ENCODE measurements at regions not wholly inside any gene's neighbourhood (a gene's known extent, or its start where the extent isn't known, plus 50 kb on each side); places are given as distances from the start of the nearest gene placed in this dataset.
"Not testable (repeated sequence)": the region's sequence is repeated elsewhere in the genome, so short reads cannot be mapped to it uniquely, and the experiment has no call there.

GRCh38 chr6:104676679-104677078, 183.0 kb downstream of the HACE1 start:
- DNase-seq; in situ Hi-C loops (cut with HindIII; ENCODE audit: low pct_ligation_motif_present, low pct_unique_long_range_greater_than_20kb, low sequenced_read_pairs): not testable (repeated sequence)

GRCh38 chr6:104675161-104675560, 184.6 kb downstream of the HACE1 start:
- DNase-seq; in situ Hi-C loops (cut with HindIII; ENCODE audit: low pct_ligation_motif_present, low pct_unique_long_range_greater_than_20kb, low sequenced_read_pairs): not testable (repeated sequence)

- in situ Hi-C loops (cut with HindIII; ENCODE audit: low pct_ligation_motif_present, low pct_unique_long_range_greater_than_20kb, low sequenced_read_pairs); DNase-seq: not testable (repeated sequence)
Observed at GRCh38 chr6:104673078-104673477, 186.6 kb downstream of the HACE1 start.

- DNase-seq; in situ Hi-C loops (cut with HindIII; ENCODE audit: low pct_ligation_motif_present, low pct_unique_long_range_greater_than_20kb, low sequenced_read_pairs): not testable (repeated sequence)
Observed at GRCh38 chr6:104671591-104671891, 188.2 kb downstream of the HACE1 start.

GRCh38 chr6:104670834-104671590, 188.7 kb downstream of the HACE1 start:
- in situ Hi-C loops (cut with HindIII; ENCODE audit: low pct_ligation_motif_present, low pct_unique_long_range_greater_than_20kb, low sequenced_read_pairs); DNase-seq: not testable (repeated sequence)

- in situ Hi-C loops (cut with HindIII; ENCODE audit: low pct_ligation_motif_present, low pct_unique_long_range_greater_than_20kb, low sequenced_read_pairs), result no loop called here
- DNase-seq, result no peak
Observed at GRCh38 chr6:104669483-104669882, 190.2 kb downstream of the HACE1 start.

GRCh38 chr6:104656235-104656634, 203.5 kb downstream of the HACE1 start:
- in situ Hi-C loops (cut with HindIII; ENCODE audit: low pct_ligation_motif_present, low pct_unique_long_range_greater_than_20kb, low sequenced_read_pairs), result no loop called here

GRCh38 chr6:104653781-104654180, 205.9 kb downstream of the HACE1 start:
- DNase-seq, result no peak
- in situ Hi-C loops (cut with HindIII; ENCODE audit: low pct_ligation_motif_present, low pct_unique_long_range_greater_than_20kb, low sequenced_read_pairs), result no loop called here

More at GRCh38 chr6:104656235-104656634, 203.5 kb downstream of the HACE1 start:
- DNase-seq, result no peak

- in situ Hi-C loops (cut with HindIII; ENCODE audit: low pct_ligation_motif_present, low pct_unique_long_range_greater_than_20kb, low sequenced_read_pairs), result no loop called here
- no peak for DNase-seq
Observed at GRCh38 chr6:104648347-104648746, 211.4 kb downstream of the HACE1 start.

GRCh38 chr6:104644848-104645247, 214.9 kb downstream of the HACE1 start:
- DNase-seq, result no peak
- in situ Hi-C loops (cut with HindIII; ENCODE audit: low pct_ligation_motif_present, low pct_unique_long_range_greater_than_20kb, low sequenced_read_pairs), result no loop called here

GRCh38 chr6:104642871-104643270, 216.8 kb downstream of the HACE1 start:
- in situ Hi-C loops (cut with HindIII; ENCODE audit: low pct_ligation_motif_present, low pct_unique_long_range_greater_than_20kb, low sequenced_read_pairs), result no loop called here
- no peak for DNase-seq

- in situ Hi-C loops (cut with HindIII; ENCODE audit: low pct_ligation_motif_present, low pct_unique_long_range_greater_than_20kb, low sequenced_read_pairs), result no loop called here
- DNase-seq, result no peak
Observed at GRCh38 chr6:104640761-104641160, 219.0 kb downstream of the HACE1 start.

- no peak for DNase-seq
- in situ Hi-C loops (cut with HindIII; ENCODE audit: low pct_ligation_motif_present, low pct_unique_long_range_greater_than_20kb, low sequenced_read_pairs), result no loop called here
Observed at GRCh38 chr6:104640150-104640700, 219.5 kb downstream of the HACE1 start.

GRCh38 chr6:104639668-104640067, 220.1 kb downstream of the HACE1 start:
- in situ Hi-C loops (cut with HindIII; ENCODE audit: low pct_ligation_motif_present, low pct_unique_long_range_greater_than_20kb, low sequenced_read_pairs), result no loop called here
- DNase-seq, result no peak

- DNase-seq, result no peak
- in situ Hi-C loops (cut with HindIII; ENCODE audit: low pct_ligation_motif_present, low pct_unique_long_range_greater_than_20kb, low sequenced_read_pairs), result no loop called here
Observed at GRCh38 chr6:104638841-104639290, 220.9 kb downstream of the HACE1 start.

- in situ Hi-C loops (cut with HindIII; ENCODE audit: low pct_ligation_motif_present, low pct_unique_long_range_greater_than_20kb, low sequenced_read_pairs), result no loop called here
Observed at GRCh38 chr6:104633125-104633524, 226.6 kb downstream of the HACE1 start.

GRCh38 chr6:104632588-104632987, 227.1 kb downstream of the HACE1 start:
- no peak for DNase-seq
- in situ Hi-C loops (cut with HindIII; ENCODE audit: low pct_ligation_motif_present, low pct_unique_long_range_greater_than_20kb, low sequenced_read_pairs), result no loop called here

More at GRCh38 chr6:104633125-104633524, 226.6 kb downstream of the HACE1 start:
- DNase-seq, result no peak

GRCh38 chr6:104630955-104631354, 228.8 kb downstream of the HACE1 start:
- in situ Hi-C loops (cut with HindIII; ENCODE audit: low pct_ligation_motif_present, low pct_unique_long_range_greater_than_20kb, low sequenced_read_pairs), result no loop called here

GRCh38 chr6:104630522-104630921, 229.2 kb downstream of the HACE1 start:
- DNase-seq, result no peak
- in situ Hi-C loops (cut with HindIII; ENCODE audit: low pct_ligation_motif_present, low pct_unique_long_range_greater_than_20kb, low sequenced_read_pairs), result no loop called here

More at GRCh38 chr6:104630955-104631354, 228.8 kb downstream of the HACE1 start:
- DNase-seq, result no peak

- DNase-seq, result no peak
- in situ Hi-C loops (cut with HindIII; ENCODE audit: low pct_ligation_motif_present, low pct_unique_long_range_greater_than_20kb, low sequenced_read_pairs), result no loop called here
Observed at GRCh38 chr6:104629826-104630225, 229.9 kb downstream of the HACE1 start.
